ENCODE measurements at regions not wholly inside any gene's neighbourhood (a gene's known extent, or its start where the extent isn't known, plus 50 kb on each side); places are given as distances from the start of the nearest gene placed in this dataset.

DNA sequence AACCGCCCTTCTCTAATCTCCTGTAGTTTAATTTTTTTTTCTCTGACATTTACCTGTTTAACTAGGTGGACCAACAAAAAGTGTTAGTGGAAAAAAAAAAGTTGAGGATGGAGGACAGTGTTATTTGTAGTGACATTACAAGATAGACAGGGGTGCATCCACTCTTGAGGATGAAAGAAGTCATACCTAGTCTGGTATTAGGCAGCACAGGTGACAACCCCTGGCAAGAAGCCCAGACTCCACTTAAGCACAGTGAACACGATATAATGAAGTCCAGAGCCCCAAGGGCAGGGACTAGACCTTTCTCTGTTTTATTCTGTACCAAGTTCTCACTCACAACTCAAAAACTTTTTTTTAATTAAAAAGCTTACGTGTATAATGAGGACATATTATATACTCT lies 268.4 kb downstream of the GPR37 start:
- TF ChIP-seq, protein P1, sequence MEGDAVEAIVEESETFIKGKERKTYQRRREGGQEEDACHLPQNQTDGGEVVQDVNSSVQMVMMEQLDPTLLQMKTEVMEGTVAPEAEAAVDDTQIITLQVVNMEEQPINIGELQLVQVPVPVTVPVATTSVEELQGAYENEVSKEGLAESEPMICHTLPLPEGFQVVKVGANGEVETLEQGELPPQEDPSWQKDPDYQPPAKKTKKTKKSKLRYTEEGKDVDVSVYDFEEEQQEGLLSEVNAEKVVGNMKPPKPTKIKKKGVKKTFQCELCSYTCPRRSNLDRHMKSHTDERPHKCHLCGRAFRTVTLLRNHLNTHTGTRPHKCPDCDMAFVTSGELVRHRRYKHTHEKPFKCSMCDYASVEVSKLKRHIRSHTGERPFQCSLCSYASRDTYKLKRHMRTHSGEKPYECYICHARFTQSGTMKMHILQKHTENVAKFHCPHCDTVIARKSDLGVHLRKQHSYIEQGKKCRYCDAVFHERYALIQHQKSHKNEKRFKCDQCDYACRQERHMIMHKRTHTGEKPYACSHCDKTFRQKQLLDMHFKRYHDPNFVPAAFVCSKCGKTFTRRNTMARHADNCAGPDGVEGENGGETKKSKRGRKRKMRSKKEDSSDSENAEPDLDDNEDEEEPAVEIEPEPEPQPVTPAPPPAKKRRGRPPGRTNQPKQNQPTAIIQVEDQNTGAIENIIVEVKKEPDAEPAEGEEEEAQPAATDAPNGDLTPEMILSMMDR (IDR thresholded peaks at IDR 0.05) = no peak
- no peaks in the 10 kb centered on the region for H3K36me3 Mint-ChIP-seq (ENCODE audit: unreplicated experiment)
- DNase-seq (ENCODE audit: extremely low spot score, unreplicated experiment) = no peak
- no peak overlapping the region for H3K27ac Mint-ChIP-seq (ENCODE audit: unreplicated experiment)
- no peaks in the 10 kb centered on the region for H3K27me3 Mint-ChIP-seq (ENCODE audit: unreplicated experiment)
- no peaks in the 10 kb centered on the region for H3K4me1 Mint-ChIP-seq (ENCODE audit: unreplicated experiment)
- H3K9me3 Mint-ChIP-seq (ENCODE audit: unreplicated experiment) = peaks cover 5% of the 10 kb centered on the region
- H3K4me3 Mint-ChIP-seq (ENCODE audit: unreplicated experiment) = no peak overlapping the region

DNA sequence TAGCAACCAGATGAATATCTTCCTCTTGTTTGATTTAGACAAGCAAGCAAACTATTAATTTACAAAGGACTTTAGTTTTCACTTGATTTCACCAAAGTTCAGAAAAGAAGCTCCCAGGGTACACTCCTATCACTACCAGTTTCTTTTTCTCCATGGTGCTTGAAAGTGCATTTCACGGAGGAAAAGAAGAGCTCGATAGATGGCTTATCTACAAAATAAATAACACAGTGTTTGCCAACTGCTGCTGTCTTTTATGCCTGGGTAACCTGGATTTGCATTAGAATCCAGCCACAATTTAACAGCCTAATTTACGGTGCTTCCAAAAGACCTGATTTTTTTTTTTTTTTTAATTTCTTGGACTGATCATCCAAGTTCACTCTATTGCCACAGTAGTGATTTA lies 275.7 kb downstream of the GPR37 start:
- H3K4me3 Mint-ChIP-seq (ENCODE audit: unreplicated experiment) = no peak overlapping the region
- H3K27me3 Mint-ChIP-seq (ENCODE audit: unreplicated experiment) = no peaks in the 10 kb centered on the region
- H3K36me3 Mint-ChIP-seq (ENCODE audit: unreplicated experiment) = no peaks in the 10 kb centered on the region
- no peak for DNase-seq (ENCODE audit: extremely low spot score, unreplicated experiment)
- H3K9me3 Mint-ChIP-seq (ENCODE audit: unreplicated experiment) = no peaks in the 10 kb centered on the region
- TF ChIP-seq, protein P1 (IDR thresholded peaks at IDR 0.05) = no peak
- H3K4me1 Mint-ChIP-seq (ENCODE audit: unreplicated experiment) = no peaks in the 10 kb centered on the region
- no peak overlapping the region for H3K27ac Mint-ChIP-seq (ENCODE audit: unreplicated experiment)

DNA sequence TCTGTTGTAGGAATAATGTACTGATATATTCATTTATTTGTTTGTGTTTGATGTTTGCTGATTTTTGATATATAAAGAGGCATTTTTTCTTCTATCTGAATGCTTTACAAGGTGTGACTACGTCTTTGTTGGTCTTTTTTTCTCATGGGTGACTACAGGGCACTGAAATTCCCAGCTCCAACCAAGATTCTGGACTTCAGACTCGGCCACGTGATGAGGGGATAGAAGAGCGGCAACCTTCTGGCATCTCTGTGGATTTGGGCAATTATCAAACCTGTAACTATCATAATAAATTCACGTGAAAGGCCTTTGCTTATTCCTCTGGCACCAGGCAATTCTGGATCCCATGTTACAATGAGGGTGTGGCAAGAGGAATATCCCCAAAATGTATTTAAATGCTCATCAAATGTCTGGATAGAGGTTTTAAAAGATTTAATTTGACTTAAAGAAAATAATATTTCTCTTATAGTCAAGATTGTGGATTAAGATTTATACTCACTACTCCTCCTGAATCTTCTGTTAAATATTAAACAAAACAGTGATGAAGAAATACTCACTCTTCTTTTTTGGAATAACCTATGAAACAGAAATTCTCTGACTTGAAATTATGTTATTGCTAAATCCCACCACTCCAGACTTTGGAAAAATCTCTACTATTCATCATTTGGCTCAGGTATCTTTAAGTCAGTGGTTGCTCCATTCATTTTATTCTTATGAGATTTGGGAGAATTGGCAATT lies 276.3 kb downstream of the GPR37 start:
- no peaks in the 10 kb centered on the region for H3K36me3 Mint-ChIP-seq (ENCODE audit: unreplicated experiment)
- no peak for DNase-seq (ENCODE audit: extremely low spot score, unreplicated experiment)
- H3K4me3 Mint-ChIP-seq (ENCODE audit: unreplicated experiment) = no peak overlapping the region
- no peaks in the 10 kb centered on the region for H3K4me1 Mint-ChIP-seq (ENCODE audit: unreplicated experiment)
- no peaks in the 10 kb centered on the region for H3K27me3 Mint-ChIP-seq (ENCODE audit: unreplicated experiment)
- TF ChIP-seq, protein P1 (IDR thresholded peaks at IDR 0.05) = no peak
- H3K9me3 Mint-ChIP-seq (ENCODE audit: unreplicated experiment) = no peaks in the 10 kb centered on the region
- H3K27ac Mint-ChIP-seq (ENCODE audit: unreplicated experiment) = no peak overlapping the region

DNA sequence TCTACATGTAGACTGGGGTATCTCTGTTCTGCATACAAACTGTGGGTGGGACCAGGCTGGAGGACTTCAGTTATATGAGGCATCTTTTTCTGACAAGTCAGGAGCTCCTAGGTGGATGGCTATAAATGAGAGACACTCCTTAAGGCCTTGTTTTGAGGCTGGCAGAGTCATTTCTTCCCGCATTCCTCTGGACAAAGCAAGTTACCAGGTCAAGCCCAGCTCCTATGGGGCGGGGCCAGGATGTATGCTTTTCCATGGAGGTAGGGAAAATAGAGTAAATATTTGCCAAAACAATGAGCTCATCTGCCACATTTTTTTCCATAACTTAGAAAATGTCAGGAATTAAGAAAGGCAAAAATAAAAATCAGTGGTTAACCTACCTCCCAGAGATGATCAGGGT lies 283.4 kb downstream of the GPR37 start:
- Mint-ChIP-seq H3K36me3 (ENCODE audit: unreplicated experiment) (no peaks in the 10 kb centered on the region), H3K4me1 (ENCODE audit: unreplicated experiment) (peaks cover 8% of the 10 kb centered on the region), H3K27me3 (ENCODE audit: unreplicated experiment) (no peaks in the 10 kb centered on the region), H3K9me3 (ENCODE audit: unreplicated experiment) (no peaks in the 10 kb centered on the region), H3K4me3 (ENCODE audit: unreplicated experiment) (no peak overlapping the region), H3K27ac (ENCODE audit: unreplicated experiment) (no peak overlapping the region)
- no peak for DNase-seq (ENCODE audit: extremely low spot score, unreplicated experiment)
- TF ChIP-seq, protein P1 (IDR thresholded peaks at IDR 0.05) = no peak

DNA sequence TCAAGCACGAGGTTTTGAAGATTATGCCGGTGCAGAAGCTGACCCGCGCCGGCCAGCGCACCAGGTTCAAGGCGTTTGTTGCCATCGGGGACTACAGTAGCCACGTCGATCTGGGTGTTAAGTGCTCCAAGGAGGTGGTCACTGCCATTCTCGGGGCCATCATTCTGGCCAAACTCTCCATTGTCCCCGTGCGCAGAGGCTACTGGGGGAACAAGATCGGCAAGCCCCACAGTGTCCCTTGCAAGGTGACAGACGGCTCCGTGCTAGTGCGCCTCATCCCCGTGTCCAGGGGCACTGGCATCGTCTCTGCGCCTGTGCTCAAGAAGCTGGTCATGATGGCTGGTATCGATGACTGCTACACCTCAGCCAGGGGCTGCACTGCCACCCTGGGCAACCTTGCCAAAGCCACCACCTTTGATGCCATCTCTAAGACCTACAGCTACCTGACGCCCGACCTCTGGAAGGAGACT lies 284.7 kb downstream of the GPR37 start:
- no peaks in the 10 kb centered on the region for H3K36me3 Mint-ChIP-seq (ENCODE audit: unreplicated experiment)
- no peaks in the 10 kb centered on the region for H3K9me3 Mint-ChIP-seq (ENCODE audit: unreplicated experiment)
- H3K4me3 Mint-ChIP-seq (ENCODE audit: unreplicated experiment) = no peak overlapping the region
- TF ChIP-seq, protein P1 (IDR thresholded peaks at IDR 0.05) = no peak
- no peak for DNase-seq (ENCODE audit: extremely low spot score, unreplicated experiment)
- H3K4me1 Mint-ChIP-seq (ENCODE audit: unreplicated experiment) = peaks cover 8% of the 10 kb centered on the region
- H3K27me3 Mint-ChIP-seq (ENCODE audit: unreplicated experiment) = no peaks in the 10 kb centered on the region
- H3K27ac Mint-ChIP-seq (ENCODE audit: unreplicated experiment) = no peak overlapping the region

Measured in osteocyte (in vitro differentiated cells).